ENCODE measurements at regions not wholly inside any gene's neighbourhood (a gene's known extent, or its start where the extent isn't known, plus 50 kb on each side); places are given as distances from the start of the nearest gene placed in this dataset.
"Not testable (repeated sequence)": the region's sequence is repeated elsewhere in the genome, so short reads cannot be mapped to it uniquely, and the experiment has no call there.

DNA sequence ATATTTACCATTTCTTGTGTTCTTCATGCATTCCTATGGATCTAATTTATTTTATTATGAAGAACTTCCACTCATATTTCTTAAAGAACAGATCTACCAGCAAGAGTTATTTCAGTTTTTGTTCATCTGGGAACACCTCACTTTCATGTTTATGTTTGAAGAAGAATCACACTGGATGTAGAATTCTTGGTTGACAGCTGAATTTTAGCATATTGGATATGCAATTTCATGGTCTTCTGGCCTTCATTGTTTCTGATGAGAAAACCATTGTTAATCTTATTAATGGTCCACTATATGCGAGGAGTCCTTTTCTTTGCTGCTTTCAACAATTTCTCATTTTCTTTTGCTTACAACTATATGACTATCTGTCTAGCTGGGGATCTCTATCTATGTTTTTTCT lies 189.2 kb downstream of the UXS1 start:
- Histone ChIP-seq H3K4me1 (ENCODE audit: insufficient read depth, low read length) (no peaks in the 10 kb centered on the region), H3K27ac (ENCODE audit: low read depth, low read length) (no peak overlapping the region), H3K79me2 (ENCODE audit: insufficient read depth, low read length) (no peaks in the 10 kb centered on the region), H3K27me3 (ENCODE audit: insufficient read depth, low read length) (no peaks in the 10 kb centered on the region), H3K4me2 (ENCODE audit: insufficient read depth, low read length) (no peak overlapping the region), H4K20me1 (ENCODE audit: insufficient read depth, low read length) (no peaks in the 10 kb centered on the region), H3K36me3 (ENCODE audit: insufficient read depth, low read length) (no peaks in the 10 kb centered on the region), H3K9me3 (ENCODE audit: low read depth, low read length) (no peaks in the 10 kb centered on the region), H3K4me3 (ENCODE audit: insufficient read depth, low read length) (no peak overlapping the region), H2AFZ (ENCODE audit: low read length) (no peak overlapping the region)
- no peak for DNase-seq (ENCODE audit: insufficient read length, low spot score, missing footprints)
- TF ChIP-seq CTCF (IDR thresholded peaks at IDR 0.05; ENCODE audit: extremely low read depth, low read depth, low read length), result no peak

GRCh38 chr2:105999211-105999989 lies 194.7 kb downstream of the UXS1 start:
- Histone ChIP-seq H3K4me1 (ENCODE audit: insufficient read depth, low read length) (no peaks in the 10 kb centered on the region), H2AFZ (ENCODE audit: low read length) (no peak overlapping the region), H3K4me2 (ENCODE audit: insufficient read depth, low read length) (no peak overlapping the region), H3K4me3 (ENCODE audit: insufficient read depth, low read length) (no peak overlapping the region), H4K20me1 (ENCODE audit: insufficient read depth, low read length) (no peaks in the 10 kb centered on the region), H3K36me3 (ENCODE audit: insufficient read depth, low read length) (no peaks in the 10 kb centered on the region), H3K79me2 (ENCODE audit: insufficient read depth, low read length) (no peaks in the 10 kb centered on the region), H3K27ac (ENCODE audit: low read depth, low read length) (no peak overlapping the region), H3K27me3 (ENCODE audit: insufficient read depth, low read length) (no peaks in the 10 kb centered on the region), H3K9me3 (ENCODE audit: low read depth, low read length) (peaks cover 2% of the 10 kb centered on the region)
- TF ChIP-seq CTCF (IDR thresholded peaks at IDR 0.05; ENCODE audit: extremely low read depth, low read depth, low read length), result no peak
- DNase-seq (ENCODE audit: insufficient read length, low spot score, missing footprints), result no peak

DNA sequence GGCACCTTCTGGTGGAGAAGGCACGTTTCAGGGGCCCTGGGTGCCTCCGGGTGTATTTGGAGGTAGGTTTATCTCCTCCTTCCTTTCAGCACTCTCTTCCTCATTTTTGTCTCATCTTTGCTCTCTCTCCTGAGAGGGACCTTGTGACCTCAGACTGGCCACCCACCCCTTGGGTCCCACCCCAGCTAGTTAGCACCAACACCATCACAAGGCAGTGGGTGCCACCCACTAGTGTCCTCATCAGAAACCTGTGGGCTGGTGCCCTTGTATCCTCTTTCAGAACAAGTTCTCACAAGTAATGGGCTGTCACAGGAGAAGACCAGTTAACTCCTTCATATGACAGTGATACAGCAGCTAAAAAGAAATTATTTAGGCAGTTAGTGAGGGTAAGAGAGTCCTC lies 196.4 kb downstream of the UXS1 start:
- Histone ChIP-seq H3K27ac (ENCODE audit: low read depth, low read length) (no peak overlapping the region), H2AFZ (ENCODE audit: low read length) (no peak overlapping the region), H3K4me1 (ENCODE audit: insufficient read depth, low read length) (no peaks in the 10 kb centered on the region), H3K9me3 (ENCODE audit: low read depth, low read length) (peaks cover 2% of the 10 kb centered on the region), H3K27me3 (ENCODE audit: insufficient read depth, low read length) (no peaks in the 10 kb centered on the region), H3K4me2 (ENCODE audit: insufficient read depth, low read length) (no peak overlapping the region), H3K79me2 (ENCODE audit: insufficient read depth, low read length) (no peaks in the 10 kb centered on the region), H4K20me1 (ENCODE audit: insufficient read depth, low read length) (no peaks in the 10 kb centered on the region), H3K36me3 (ENCODE audit: insufficient read depth, low read length) (no peaks in the 10 kb centered on the region), H3K4me3 (ENCODE audit: insufficient read depth, low read length) (no peak overlapping the region)
- no peak for TF ChIP-seq CTCF (IDR thresholded peaks at IDR 0.05; ENCODE audit: extremely low read depth, low read depth, low read length)
- no peak for DNase-seq (ENCODE audit: insufficient read length, low spot score, missing footprints)

GRCh38 chr2:105990624-105991023 lies 203.5 kb downstream of the UXS1 start:
- no peak for DNase-seq (ENCODE audit: insufficient read length, low spot score, missing footprints)
- no peak for TF ChIP-seq CTCF (IDR thresholded peaks at IDR 0.05; ENCODE audit: extremely low read depth, low read depth, low read length)
- H3K79me2 ChIP-seq (ENCODE audit: insufficient read depth, low read length), result no peaks in the 10 kb centered on the region
- H2AFZ ChIP-seq (ENCODE audit: low read length), result no peak overlapping the region
- no peaks in the 10 kb centered on the region for H4K20me1 ChIP-seq (ENCODE audit: insufficient read depth, low read length)
- no peaks in the 10 kb centered on the region for H3K4me1 ChIP-seq (ENCODE audit: insufficient read depth, low read length)
- peaks cover 2% of the 10 kb centered on the region for H3K9me3 ChIP-seq (ENCODE audit: low read depth, low read length)
- H3K27ac ChIP-seq (ENCODE audit: low read depth, low read length), result no peak overlapping the region
- no peak overlapping the region for H3K4me2 ChIP-seq (ENCODE audit: insufficient read depth, low read length)
- H3K27me3 ChIP-seq (ENCODE audit: insufficient read depth, low read length), result no peaks in the 10 kb centered on the region
- no peak overlapping the region for H3K4me3 ChIP-seq (ENCODE audit: insufficient read depth, low read length)
- no peaks in the 10 kb centered on the region for H3K36me3 ChIP-seq (ENCODE audit: insufficient read depth, low read length)

DNA sequence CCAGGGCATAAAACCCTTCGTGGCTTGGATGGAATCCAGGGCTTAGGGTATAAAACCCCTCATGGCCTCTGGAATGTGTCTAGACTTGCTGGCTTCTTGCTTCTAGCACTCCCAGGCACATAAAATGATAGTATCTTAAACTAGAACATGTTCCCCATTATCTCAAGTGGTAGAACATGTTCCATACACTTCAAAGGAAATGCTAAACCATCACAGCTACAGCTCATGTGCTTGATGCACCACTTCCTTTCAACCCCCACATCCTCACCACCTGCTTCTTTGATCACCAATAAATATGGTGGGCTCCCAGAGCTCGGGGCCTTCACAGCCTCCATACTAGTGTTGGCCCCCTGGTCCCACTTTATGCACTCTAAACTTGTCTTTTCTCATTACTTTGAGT lies 204.3 kb downstream of the UXS1 start:
- H3K9me3 ChIP-seq (ENCODE audit: low read depth, low read length); H3K4me3 ChIP-seq (ENCODE audit: insufficient read depth, low read length); H3K27ac ChIP-seq (ENCODE audit: low read depth, low read length); H3K79me2 ChIP-seq (ENCODE audit: insufficient read depth, low read length); H3K36me3 ChIP-seq (ENCODE audit: insufficient read depth, low read length); DNase-seq (ENCODE audit: insufficient read length, low spot score, missing footprints); H4K20me1 ChIP-seq (ENCODE audit: insufficient read depth, low read length); H3K27me3 ChIP-seq (ENCODE audit: insufficient read depth, low read length); H3K4me2 ChIP-seq (ENCODE audit: insufficient read depth, low read length); H2AFZ ChIP-seq (ENCODE audit: low read length); H3K4me1 ChIP-seq (ENCODE audit: insufficient read depth, low read length): not testable (repeated sequence)

Measured in osteoblast (primary cell).